ENCODE measurements at regions not wholly inside any gene's neighbourhood (a gene's known extent, or its start where the extent isn't known, plus 50 kb on each side); places are given as distances from the start of the nearest gene placed in this dataset.

GRCh38 chr3:82201316-82201715, 439.9 kb upstream of the GBE1 start:
- DNase-seq (ENCODE audit: low read depth, low spot score) (no peak), FAIRE-seq (no peak)
- H3K9me1 ChIP-seq (ENCODE audit: control insufficient read depth, extremely low read depth, insufficient read depth, low read length), result no peaks in the 10 kb centered on the region
- H3K27me3 ChIP-seq (ENCODE audit: control insufficient read depth, extremely low read depth, insufficient read depth, low read length), result no peaks in the 10 kb centered on the region
- H3K79me2 ChIP-seq (ENCODE audit: control insufficient read depth, insufficient read depth, low read length), result no peaks in the 10 kb centered on the region
- no peak overlapping the region for H3K4me2 ChIP-seq (ENCODE audit: control insufficient read depth, extremely low read depth, insufficient read depth, low read depth, low read length)
- no peak overlapping the region for H3K27ac ChIP-seq (ENCODE audit: control insufficient read depth, insufficient read depth, low read length)
- H3K36me3 ChIP-seq (ENCODE audit: control insufficient read depth in 2 of 2, extremely low read depth in 1 of 2, insufficient read depth in 2 of 2, low read length in 2 of 2), result no peaks in the 10 kb centered on the region
- H3K4me1 ChIP-seq (ENCODE audit: control insufficient read depth, extremely low read depth, insufficient read depth, low read length), result no peaks in the 10 kb centered on the region
- TF ChIP-seq EZH2 (IDR thresholded peaks at IDR 0.05; ENCODE audit: low read length), result no peak
- H3K4me3 ChIP-seq (ENCODE audit: control insufficient read depth in 2 of 3, extremely low read depth in 1 of 3, insufficient read depth in 2 of 3, low read depth in 1 of 3, low read length in 3 of 3), result no peak overlapping the region
- H3K9me3 ChIP-seq (ENCODE audit: control insufficient read depth, low read depth, low read length), result no peaks in the 10 kb centered on the region
- no peaks in the 10 kb centered on the region for H4K20me1 ChIP-seq (ENCODE audit: control insufficient read depth, extremely low read depth, insufficient read depth, low read length)
- no peak overlapping the region for H3K9ac ChIP-seq (ENCODE audit: control insufficient read depth, extremely low read depth, insufficient read depth, low read length)
- no peak overlapping the region for H2AFZ ChIP-seq (ENCODE audit: control insufficient read depth, low read length)
- dilution Hi-C loops (cut with MboI; ENCODE audit: extremely low pct_ligation_motif_present, low sequenced_read_pairs), result no loop called here

- Histone ChIP-seq H3K4me1 (ENCODE audit: control insufficient read depth, extremely low read depth, insufficient read depth, low read length) (no peaks in the 10 kb centered on the region), H3K4me3 (ENCODE audit: control insufficient read depth in 2 of 3, extremely low read depth in 1 of 3, insufficient read depth in 2 of 3, low read depth in 1 of 3, low read length in 3 of 3) (no peak overlapping the region), H3K36me3 (ENCODE audit: control insufficient read depth in 2 of 2, extremely low read depth in 1 of 2, insufficient read depth in 2 of 2, low read length in 2 of 2) (no peaks in the 10 kb centered on the region), H3K9ac (ENCODE audit: control insufficient read depth, extremely low read depth, insufficient read depth, low read length) (no peak overlapping the region), H2AFZ (ENCODE audit: control insufficient read depth, low read length) (no peak overlapping the region), H3K9me3 (ENCODE audit: control insufficient read depth, low read depth, low read length) (no peaks in the 10 kb centered on the region), H3K9me1 (ENCODE audit: control insufficient read depth, extremely low read depth, insufficient read depth, low read length) (no peaks in the 10 kb centered on the region), H4K20me1 (ENCODE audit: control insufficient read depth, extremely low read depth, insufficient read depth, low read length) (no peaks in the 10 kb centered on the region), H3K79me2 (ENCODE audit: control insufficient read depth, insufficient read depth, low read length) (no peaks in the 10 kb centered on the region), H3K4me2 (ENCODE audit: control insufficient read depth, extremely low read depth, insufficient read depth, low read depth, low read length) (no peak overlapping the region), H3K27me3 (ENCODE audit: control insufficient read depth, extremely low read depth, insufficient read depth, low read length) (no peaks in the 10 kb centered on the region), H3K27ac (ENCODE audit: control insufficient read depth, insufficient read depth, low read length) (no peak overlapping the region)
- TF ChIP-seq, protein P1, sequence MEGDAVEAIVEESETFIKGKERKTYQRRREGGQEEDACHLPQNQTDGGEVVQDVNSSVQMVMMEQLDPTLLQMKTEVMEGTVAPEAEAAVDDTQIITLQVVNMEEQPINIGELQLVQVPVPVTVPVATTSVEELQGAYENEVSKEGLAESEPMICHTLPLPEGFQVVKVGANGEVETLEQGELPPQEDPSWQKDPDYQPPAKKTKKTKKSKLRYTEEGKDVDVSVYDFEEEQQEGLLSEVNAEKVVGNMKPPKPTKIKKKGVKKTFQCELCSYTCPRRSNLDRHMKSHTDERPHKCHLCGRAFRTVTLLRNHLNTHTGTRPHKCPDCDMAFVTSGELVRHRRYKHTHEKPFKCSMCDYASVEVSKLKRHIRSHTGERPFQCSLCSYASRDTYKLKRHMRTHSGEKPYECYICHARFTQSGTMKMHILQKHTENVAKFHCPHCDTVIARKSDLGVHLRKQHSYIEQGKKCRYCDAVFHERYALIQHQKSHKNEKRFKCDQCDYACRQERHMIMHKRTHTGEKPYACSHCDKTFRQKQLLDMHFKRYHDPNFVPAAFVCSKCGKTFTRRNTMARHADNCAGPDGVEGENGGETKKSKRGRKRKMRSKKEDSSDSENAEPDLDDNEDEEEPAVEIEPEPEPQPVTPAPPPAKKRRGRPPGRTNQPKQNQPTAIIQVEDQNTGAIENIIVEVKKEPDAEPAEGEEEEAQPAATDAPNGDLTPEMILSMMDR (optimal IDR thresholded peaks at IDR 0.05 in 1 of 3, IDR thresholded peaks at IDR 0.05 in 1 of 3, conservative IDR thresholded peaks at IDR 0.05 in 1 of 3; ENCODE audit: extremely low read depth in 1 of 3, insufficient read depth in 2 of 3, low read length in 3 of 3), result no peak
- no peak for TF ChIP-seq EZH2 (IDR thresholded peaks at IDR 0.05; ENCODE audit: low read length)
- DNase-seq (ENCODE audit: low read depth, low spot score) (no peak), FAIRE-seq (no peak)
- dilution Hi-C loops (cut with MboI; ENCODE audit: extremely low pct_ligation_motif_present, low sequenced_read_pairs), result no loop called here
Measured at GRCh38 chr3:82198009-82198408, 436.6 kb upstream of the GBE1 start.

DNA sequence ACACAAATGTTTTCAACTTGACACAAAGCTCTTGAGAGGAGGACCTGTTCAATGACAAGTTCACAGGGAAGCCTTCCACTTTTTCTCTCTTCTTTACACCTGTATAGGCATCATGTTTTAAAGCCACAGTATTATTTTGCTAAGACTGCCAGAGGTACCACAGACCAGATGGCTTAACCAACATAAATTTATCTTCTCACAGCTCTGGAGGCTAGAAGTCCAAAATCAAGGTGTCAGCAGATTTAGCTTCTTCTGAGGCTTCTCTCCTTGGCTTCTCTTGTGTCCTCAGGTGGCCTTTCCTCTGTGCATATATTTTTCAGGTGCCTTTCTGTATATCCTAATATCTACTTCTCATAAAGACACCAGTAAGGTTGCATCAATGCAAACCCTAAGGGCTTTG, 435.2 kb upstream of the GBE1 start:
- H2AFZ ChIP-seq (ENCODE audit: control insufficient read depth, low read length), result no peak overlapping the region
- H3K27ac ChIP-seq (ENCODE audit: control insufficient read depth, insufficient read depth, low read length), result no peak overlapping the region
- no peaks in the 10 kb centered on the region for H4K20me1 ChIP-seq (ENCODE audit: control insufficient read depth, extremely low read depth, insufficient read depth, low read length)
- H3K9ac ChIP-seq (ENCODE audit: control insufficient read depth, extremely low read depth, insufficient read depth, low read length), result no peak overlapping the region
- H3K4me1 ChIP-seq (ENCODE audit: control insufficient read depth, extremely low read depth, insufficient read depth, low read length), result no peaks in the 10 kb centered on the region
- H3K27me3 ChIP-seq (ENCODE audit: control insufficient read depth, extremely low read depth, insufficient read depth, low read length), result no peaks in the 10 kb centered on the region
- dilution Hi-C loops (cut with MboI; ENCODE audit: extremely low pct_ligation_motif_present, low sequenced_read_pairs), result no loop called here
- no peaks in the 10 kb centered on the region for H3K9me1 ChIP-seq (ENCODE audit: control insufficient read depth, extremely low read depth, insufficient read depth, low read length)
- FAIRE-seq (no peak), DNase-seq (ENCODE audit: low read depth, low spot score) (no peak)
- H3K79me2 ChIP-seq (ENCODE audit: control insufficient read depth, insufficient read depth, low read length), result no peaks in the 10 kb centered on the region
- TF ChIP-seq EZH2 (IDR thresholded peaks at IDR 0.05; ENCODE audit: low read length), result no peak
- TF ChIP-seq, protein P1 (optimal IDR thresholded peaks at IDR 0.05 in 1 of 3, IDR thresholded peaks at IDR 0.05 in 1 of 3, conservative IDR thresholded peaks at IDR 0.05 in 1 of 3; ENCODE audit: extremely low read depth in 1 of 3, insufficient read depth in 2 of 3, low read length in 3 of 3), result no peak
- no peaks in the 10 kb centered on the region for H3K36me3 ChIP-seq (ENCODE audit: control insufficient read depth in 2 of 2, extremely low read depth in 1 of 2, insufficient read depth in 2 of 2, low read length in 2 of 2)
- no peak overlapping the region for H3K4me3 ChIP-seq (ENCODE audit: control insufficient read depth in 2 of 3, extremely low read depth in 1 of 3, insufficient read depth in 2 of 3, low read depth in 1 of 3, low read length in 3 of 3)
- H3K9me3 ChIP-seq (ENCODE audit: control insufficient read depth, low read depth, low read length), result no peaks in the 10 kb centered on the region
- no peak overlapping the region for H3K4me2 ChIP-seq (ENCODE audit: control insufficient read depth, extremely low read depth, insufficient read depth, low read depth, low read length)

Measured in keratinocyte (primary cell).